ENCODE measurements at regions not wholly inside any gene's neighbourhood (a gene's known extent, or its start where the extent isn't known, plus 50 kb on each side); places are given as distances from the start of the nearest gene placed in this dataset.

- ATAC-seq: no peak
- POLR2A ChIA-PET: no interaction called here
- no peaks in the 10 kb centered on the region for H3K4me1 Mint-ChIP-seq
- H3K27ac Mint-ChIP-seq: no peak overlapping the region
- no peak for DNase-seq
- H3K4me3 Mint-ChIP-seq: no peak overlapping the region
- H3K27me3 Mint-ChIP-seq: no peaks in the 10 kb centered on the region
- peaks cover 0 to 13% (median 2%) of the 10 kb centered on the region in 9 donors for H3K9me3 Mint-ChIP-seq
- H3K36me3 Mint-ChIP-seq: peaks cover 0 to 5% (median 0%) of the 10 kb centered on the region in 3 donors
These were observed 274.3 kb upstream of the NR3C2 start for GRCh38 chr4:148716431-148717052.

- Mint-ChIP-seq H3K27ac (no peak overlapping the region), H3K27me3 (no peaks in the 10 kb centered on the region), H3K9me3 (peaks cover 0 to 15% (median 7%) of the 10 kb centered on the region in 9 donors), H3K4me3 (no peak overlapping the region), H3K4me1 (no peaks in the 10 kb centered on the region), H3K36me3 (peaks cover 0 to 13% (median 0%) of the 10 kb centered on the region in 3 donors)
- ATAC-seq: no peak
- POLR2A ChIA-PET: no interaction called here
- DNase-seq: no peak
These were observed 262.1 kb upstream of the NR3C2 start for GRCh38 chr4:148704291-148704690.

- H3K36me3 Mint-ChIP-seq: peaks cover 0 to 2% (median 0%) of the 10 kb centered on the region in 3 donors
- peaks cover 0 to 4% (median 0%) of the 10 kb centered on the region in 5 donors for H3K27me3 Mint-ChIP-seq
- POLR2A ChIA-PET: no interaction called here
- no peak for DNase-seq
- no peak for ATAC-seq
- H3K4me3 Mint-ChIP-seq: no peak overlapping the region
- H3K27ac Mint-ChIP-seq: no peak overlapping the region
- no peaks in the 10 kb centered on the region for H3K4me1 Mint-ChIP-seq
- H3K9me3 Mint-ChIP-seq: no peaks in the 10 kb centered on the region
These were observed 252.5 kb upstream of the NR3C2 start for GRCh38 chr4:148694702-148695101.

- Mint-ChIP-seq H3K36me3 (peaks cover 0 to 2% (median 0%) of the 10 kb centered on the region in 3 donors), H3K27ac (no peak overlapping the region), H3K9me3 (no peaks in the 10 kb centered on the region), H3K4me1 (no peaks in the 10 kb centered on the region), H3K27me3 (peaks cover 0 to 4% (median 0%) of the 10 kb centered on the region in 5 donors), H3K4me3 (no peak overlapping the region)
- DNase-seq: no peak
- POLR2A ChIA-PET: no interaction called here
- ATAC-seq: no peak
These were observed 251.9 kb upstream of the NR3C2 start for GRCh38 chr4:148693913-148694649.

GRCh38 chr4:148692242-148692641 is 250.0 kb upstream of the NR3C2 start:
- Mint-ChIP-seq H3K4me3 (no peak overlapping the region), H3K27me3 (peaks cover 0 to 4% (median 3%) of the 10 kb centered on the region in 5 donors), H3K27ac (peak overlapping the region in 1 of 10 donors; percentile 10), H3K36me3 (peaks cover 0 to 2% (median 0%) of the 10 kb centered on the region in 3 donors), H3K4me1 (no peaks in the 10 kb centered on the region), H3K9me3 (no peaks in the 10 kb centered on the region)
- no peak for DNase-seq
- ATAC-seq: no peak
- POLR2A ChIA-PET: no interaction called here

GRCh38 chr4:148686449-148686848 is 244.2 kb upstream of the NR3C2 start:
- Mint-ChIP-seq H3K27ac (no peak overlapping the region), H3K9me3 (no peaks in the 10 kb centered on the region), H3K27me3 (peaks cover 0 to 7% (median 5%) of the 10 kb centered on the region in 5 donors), H3K4me3 (no peak overlapping the region), H3K36me3 (no peaks in the 10 kb centered on the region), H3K4me1 (peaks cover 0 to 2% (median 0%) of the 10 kb centered on the region in 4 donors)
- ATAC-seq (no peak), DNase-seq (no peak)
- POLR2A ChIA-PET: no interaction called here

GRCh38 chr4:148684638-148685037 is 242.4 kb upstream of the NR3C2 start:
- H3K27me3 Mint-ChIP-seq: peaks cover 0 to 5% (median 3%) of the 10 kb centered on the region in 5 donors
- peaks cover 0 to 2% (median 0%) of the 10 kb centered on the region in 4 donors for H3K4me1 Mint-ChIP-seq
- ATAC-seq: no peak
- H3K27ac Mint-ChIP-seq: no peak overlapping the region
- no peak for DNase-seq
- H3K4me3 Mint-ChIP-seq: no peak overlapping the region
- POLR2A ChIA-PET: no interaction called here
- H3K36me3 Mint-ChIP-seq: no peaks in the 10 kb centered on the region
- no peaks in the 10 kb centered on the region for H3K9me3 Mint-ChIP-seq

- Mint-ChIP-seq H3K4me3 (no peak overlapping the region), H3K36me3 (no peaks in the 10 kb centered on the region), H3K9me3 (no peaks in the 10 kb centered on the region), H3K4me1 (peaks cover 0 to 2% (median 0%) of the 10 kb centered on the region in 4 donors), H3K27me3 (peaks cover 0 to 4% (median 2%) of the 10 kb centered on the region in 5 donors), H3K27ac (no peak overlapping the region)
- DNase-seq (no peak), ATAC-seq (no peak)
- POLR2A ChIA-PET: no interaction called here
These were observed 238.7 kb upstream of the NR3C2 start for GRCh38 chr4:148680884-148681283.

GRCh38 chr4:148676344-148676743 is 234.1 kb upstream of the NR3C2 start:
- H3K27ac Mint-ChIP-seq: no peak overlapping the region
- H3K36me3 Mint-ChIP-seq: no peaks in the 10 kb centered on the region
- peaks cover 0 to 3% (median 0%) of the 10 kb centered on the region in 9 donors for H3K9me3 Mint-ChIP-seq
- POLR2A ChIA-PET: no interaction called here
- ATAC-seq (no peak), DNase-seq (no peak)
- no peaks in the 10 kb centered on the region for H3K27me3 Mint-ChIP-seq
- no peaks in the 10 kb centered on the region for H3K4me1 Mint-ChIP-seq
- no peak overlapping the region for H3K4me3 Mint-ChIP-seq

- Mint-ChIP-seq H3K27me3 (no peaks in the 10 kb centered on the region), H3K9me3 (peaks cover 0 to 3% (median 0%) of the 10 kb centered on the region in 9 donors), H3K4me3 (no peak overlapping the region), H3K4me1 (no peaks in the 10 kb centered on the region), H3K27ac (no peak overlapping the region), H3K36me3 (no peaks in the 10 kb centered on the region)
- DNase-seq (no peak), ATAC-seq (no peak)
- POLR2A ChIA-PET: no interaction called here
These were observed 232.7 kb upstream of the NR3C2 start for GRCh38 chr4:148674876-148675275.

- peak overlapping the region in 1 of 10 donors; percentile 49 for H3K27ac Mint-ChIP-seq
- H3K4me1 Mint-ChIP-seq: no peaks in the 10 kb centered on the region
- peaks cover 0 to 4% (median 0%) of the 10 kb centered on the region in 5 donors for H3K27me3 Mint-ChIP-seq
- POLR2A ChIA-PET: no interaction called here
- H3K9me3 Mint-ChIP-seq: peaks cover 0 to 4% (median 0%) of the 10 kb centered on the region in 9 donors
- H3K36me3 Mint-ChIP-seq: peaks cover 0 to 13% (median 7%) of the 10 kb centered on the region in 3 donors
- no peak for ATAC-seq
- no peak for DNase-seq
- no peak overlapping the region for H3K4me3 Mint-ChIP-seq
These were observed 222.4 kb upstream of the NR3C2 start for GRCh38 chr4:148664636-148665035.

- no peaks in the 10 kb centered on the region for H3K27me3 Mint-ChIP-seq
- H3K36me3 Mint-ChIP-seq: no peaks in the 10 kb centered on the region
- no peaks in the 10 kb centered on the region for H3K4me1 Mint-ChIP-seq
- no peak overlapping the region for H3K27ac Mint-ChIP-seq
- no peak overlapping the region for H3K4me3 Mint-ChIP-seq
- no peak for ATAC-seq
- DNase-seq: no peak
- POLR2A ChIA-PET: no interaction called here
- H3K9me3 Mint-ChIP-seq: no peaks in the 10 kb centered on the region
These were observed 211.9 kb upstream of the NR3C2 start for GRCh38 chr4:148654131-148654530.

- POLR2A ChIA-PET: no interaction called here
- Mint-ChIP-seq H3K27ac (no peak overlapping the region), H3K36me3 (no peaks in the 10 kb centered on the region), H3K4me1 (no peaks in the 10 kb centered on the region), H3K27me3 (no peaks in the 10 kb centered on the region), H3K9me3 (no peaks in the 10 kb centered on the region), H3K4me3 (no peak overlapping the region)
- ATAC-seq: no peak
- DNase-seq: no peak
These were observed 211.5 kb upstream of the NR3C2 start for GRCh38 chr4:148653681-148654080.

Data from naive thymus-derived CD8-positive, alpha-beta T cell (primary cell).